Heart right ventricle (tissue), 16 donors: ENCODE measurements at regions not wholly inside any gene's neighbourhood (a gene's known extent, or its start where the extent isn't known, plus 50 kb on each side); places are given as distances from the start of the nearest gene placed in this dataset.

Experiments
- ATAC-seq, 8 donors: fragments of 200-7000 bp; cut with Tn5 transposase; one replicate each; pipeline ENCODE4 v1.9.1; 2020; ENCODE audit warnings: mild to moderate bottlenecking in 8 of 8, moderate library complexity in 8 of 8, moderate number of reproducible peaks in 1 of 8
- DNase-seq, 2 donors: peaks; one replicate each; pipeline ENCODE4 v3.0.0-alpha.2; 2020
- H3K27ac ChIP-seq, 10 donors: fragments of 200-600 bp; sonication (generic) in 2 of 10; one replicate each; pipeline versions ENCODE4 v1.5.0 to v1.8.0; 2020 to 2022; ENCODE audit warnings: mild to moderate bottlenecking in 3 of 10
- H3K27me3 ChIP-seq, 7 donors: fragments of 200-600 bp; one replicate each; pipeline ENCODE4 v1.8.0; 2021 to 2022; ENCODE audit warnings: mild to moderate bottlenecking in 2 of 7
- H3K36me3 ChIP-seq, 9 donors: fragments of 200-600 bp; sonication (generic) in 1 of 9; one replicate each; pipeline versions ENCODE4 v1.5.0 to v1.8.0; 2020 to 2022; ENCODE audit warnings: mild to moderate bottlenecking in 2 of 9
- H3K4me1 ChIP-seq, 9 donors: fragments of 200-600 bp; sonication (generic) in 1 of 9; one replicate each; pipeline versions ENCODE4 v1.5.0 to v1.8.0; 2020 to 2022; ENCODE audit warnings: mild to moderate bottlenecking in 4 of 9
- H3K4me3 ChIP-seq, 10 donors: fragments of 200-600 bp; sonication (generic) in 2 of 10; one replicate each; pipeline versions ENCODE4 v1.5.0 to v1.8.0; 2020 to 2022; ENCODE audit warnings: mild to moderate bottlenecking in 7 of 10, moderate library complexity in 2 of 10
- H3K9me3 ChIP-seq, 11 donors: fragments of 200-600 bp in 10 of 11; sonication (generic) in 2 of 11; one replicate each; pipeline versions ENCODE4 v1.5.0 to v1.8.0; 2013 to 2022; ENCODE audit warnings: mild to moderate bottlenecking in 2 of 11, control low read depth in 1 of 11, moderate library complexity in 1 of 11
- CTCF ChIP-seq, 9 donors: fragments of 200-600 bp; sonication (generic) in 2 of 9; IDR thresholded peaks; one replicate each; pipeline versions ENCODE4 v1.5.0 to v1.8.0; 2021 to 2022; ENCODE audit warnings: antibody characterized with exemption in 9 of 9, mild to moderate bottlenecking in 5 of 9, moderate library complexity in 1 of 9
- WGBS, 2 donors: extraction: QIAGEN DNeasy Blood & Tissue Kit; methylation state at CpG; one replicate each; pipeline ENCODE4 v1.1.7; 2013; ENCODE audit warnings: inconsistent platforms in 1 of 2; 5-methylcytosine and 5-hydroxymethylcytosine counted together
- intact Hi-C, 10 donors: fragments of 100-400 bp; cut with DNase I; formaldehyde crosslinking; loops; one replicate each; pipeline versions ENCODE4 v1.11.1 to v1.14.2; 2022
- donor health status: Arrhythmogenic right ventricular cardiomyopathy.
- donor health status: ischemic (EF 13 %, LVEDD 7.1; RV severe dilation, severe dysfunction).
- donor health status: healthy with polysubstance abuse.
- donor health status: DM: no; HTN: yes; CAD: no.
- donor health status: DM: no; HTN: no; CAD: no.
- donor health status: ischemic (EF 25% LVEDD 6.9; RV normal size, moderate dysfunction).
- donor health status: ischemic (EF 25% LVEDD 5.7; RV mildly dilated, moderate dysfunction).
- donor health status: healthy.
- donor health status: DM: yes; HTN: yes; CAD: no.
- donor health status: Ischemic cardiomyopathy.
- donor health status: ischemic (EF 35%, LVEDD 5.7; RV mildly dilated, moderate dysfunction).
- donor health status: nonischemic (EF 11% LVEDD 7.7; RV severe dilation, severe dysfunction).
- donor health status: DM: yes; HTN: yes; CAD: no.
- donor health status: PGD.
- donor health status: ischemic (EF 29% LVEDD 5.4; RV normal size, mild dysfunction).
- donor health status: nonischemic (EF 23%, LVEDD 6.1; RV moderate dilation, normal function).

- H3K4me3 ChIP-seq = no peak overlapping the region
- intact Hi-C loops = no loop called here
- DNase-seq (no peak), ATAC-seq (no peak)
- H3K27ac ChIP-seq = no peak overlapping the region
- H3K36me3 ChIP-seq = no peaks in the 10 kb centered on the region
- 86 to 87% methylated on average over 3 of the region's 3 CpGs for WGBS, 2 donors
- H3K27me3 ChIP-seq = no peaks in the 10 kb centered on the region
- H3K9me3 ChIP-seq = no peaks in the 10 kb centered on the region
- no peak for TF ChIP-seq CTCF (IDR thresholded peaks at IDR 0.05)
- peaks cover 0 to 11% (median 0%) of the 10 kb centered on the region in 9 donors for H3K4me1 ChIP-seq
Observed at GRCh38 chr3:152100491-152101132, 168.1 kb upstream of the MBNL1 start.

- Histone ChIP-seq H3K4me1 (peaks cover 0 to 11% (median 0%) of the 10 kb centered on the region in 9 donors), H3K27ac (no peak overlapping the region), H3K36me3 (no peaks in the 10 kb centered on the region), H3K9me3 (no peaks in the 10 kb centered on the region), H3K4me3 (no peak overlapping the region), H3K27me3 (no peaks in the 10 kb centered on the region)
- DNase-seq (no peak), ATAC-seq (no peak)
- TF ChIP-seq CTCF (IDR thresholded peaks at IDR 0.05) = no peak
- WGBS, 2 donors = 80 to 88% methylated on average over 7 of the region's 7 CpGs
- intact Hi-C loops = no loop called here
Observed at GRCh38 chr3:152102410-152102809, 166.3 kb upstream of the MBNL1 start.

- Histone ChIP-seq H3K27ac (no peak overlapping the region), H3K4me3 (no peak overlapping the region), H3K36me3 (no peaks in the 10 kb centered on the region), H3K9me3 (no peaks in the 10 kb centered on the region), H3K27me3 (no peaks in the 10 kb centered on the region), H3K4me1 (peaks cover 0 to 11% (median 0%) of the 10 kb centered on the region in 9 donors)
- ATAC-seq (no peak), DNase-seq (no peak)
- 89 to 95% methylated on average over 1 of the region's 1 CpG for WGBS, 2 donors
- intact Hi-C loops = no loop called here
- no peak for TF ChIP-seq CTCF (IDR thresholded peaks at IDR 0.05)
Observed at GRCh38 chr3:152103257-152103656, 165.5 kb upstream of the MBNL1 start.

GRCh38 chr3:152104847-152105415, 163.8 kb upstream of the MBNL1 start:
- no peak for ATAC-seq
- no peak for TF ChIP-seq CTCF (IDR thresholded peaks at IDR 0.05)
- intact Hi-C loops = no loop called here
- DNase-seq = no peak
- no peaks in the 10 kb centered on the region for H3K36me3 ChIP-seq
- no peak overlapping the region for H3K27ac ChIP-seq
- H3K4me1 ChIP-seq = peaks cover 0 to 11% (median 0%) of the 10 kb centered on the region in 9 donors
- no peak overlapping the region for H3K4me3 ChIP-seq
- 73 to 77% methylated on average over 3 of the region's 3 CpGs for WGBS, 2 donors
- no peaks in the 10 kb centered on the region for H3K9me3 ChIP-seq
- H3K27me3 ChIP-seq = no peaks in the 10 kb centered on the region
